ENCODE measurements at regions not wholly inside any gene's neighbourhood (a gene's known extent, or its start where the extent isn't known, plus 50 kb on each side); places are given as distances from the start of the nearest gene placed in this dataset.

- WGBS, 2 donors: 58 to 75% methylated on average over 1 of the region's 1 CpG
- Histone ChIP-seq H3K27me3 (no peaks in the 10 kb centered on the region), H3K4me3 (replicated peaks in 1 of 3) (no peak overlapping the region), H3K36me3 (no peaks in the 10 kb centered on the region), H3K4me1 (no peaks in the 10 kb centered on the region), H3K9me3 (no peaks in the 10 kb centered on the region), H3K27ac (no peak overlapping the region)
- intact Hi-C loops (cut with DNase I): no loop called here
- DNase-seq: no peak
- no peak for TF ChIP-seq CTCF (IDR thresholded peaks at IDR 0.05)
- TF ChIP-seq POLR2A (IDR thresholded peaks at IDR 0.05): no peak
These were observed 293.5 kb downstream of the PTPRU start for GRCh38 chr1:29529677-29530278.

- 27 to 74% methylated on average over 4 to 8 of the region's 8 CpGs for WGBS, 2 donors
- Histone ChIP-seq H3K4me3 (replicated peaks in 1 of 3) (no peak overlapping the region), H3K27ac (no peak overlapping the region), H3K36me3 (no peaks in the 10 kb centered on the region), H3K27me3 (no peaks in the 10 kb centered on the region), H3K4me1 (no peaks in the 10 kb centered on the region), H3K9me3 (no peaks in the 10 kb centered on the region)
- no peak for DNase-seq
- intact Hi-C loops (cut with DNase I): no loop called here
- TF ChIP-seq CTCF (IDR thresholded peaks at IDR 0.05) (no peak), POLR2A (IDR thresholded peaks at IDR 0.05) (no peak)
These were observed 291.1 kb downstream of the PTPRU start for GRCh38 chr1:29527314-29528004.

- Histone ChIP-seq H3K27me3 (no peaks in the 10 kb centered on the region), H3K4me1 (no peaks in the 10 kb centered on the region), H3K9me3 (no peaks in the 10 kb centered on the region), H3K36me3 (no peaks in the 10 kb centered on the region), H3K4me3 (replicated peaks in 1 of 3) (no peak overlapping the region), H3K27ac (no peak overlapping the region)
- WGBS, 2 donors: 83 to 90% methylated on average over 7 of the region's 7 CpGs
- intact Hi-C loops (cut with DNase I): no loop called here
- no peak for TF ChIP-seq POLR2A (IDR thresholded peaks at IDR 0.05)
- no peak for TF ChIP-seq CTCF (IDR thresholded peaks at IDR 0.05)
- no peak for DNase-seq
These were observed 289.6 kb downstream of the PTPRU start for GRCh38 chr1:29525941-29526340.

GRCh38 chr1:29524285-29525065 is 288.2 kb downstream of the PTPRU start:
- TF ChIP-seq POLR2A (IDR thresholded peaks at IDR 0.05) (no peak), CTCF (IDR thresholded peaks at IDR 0.05) (no peak)
- no peak for DNase-seq
- H3K27me3 ChIP-seq: no peaks in the 10 kb centered on the region

GRCh38 chr1:29523576-29523975 is 287.3 kb downstream of the PTPRU start:
- DNase-seq: no peak
- WGBS, 2 donors: 47 to 59% methylated on average over 10 of the region's 10 CpGs
- Histone ChIP-seq H3K4me3 (replicated peaks in 1 of 3) (no peak overlapping the region), H3K9me3 (no peaks in the 10 kb centered on the region), H3K27me3 (no peaks in the 10 kb centered on the region), H3K36me3 (no peaks in the 10 kb centered on the region), H3K27ac (no peak overlapping the region), H3K4me1 (no peaks in the 10 kb centered on the region)
- TF ChIP-seq POLR2A (IDR thresholded peaks at IDR 0.05) (no peak), CTCF (IDR thresholded peaks at IDR 0.05) (no peak)
- intact Hi-C loops (cut with DNase I): no loop called here

More at GRCh38 chr1:29524285-29525065, 288.2 kb downstream of the PTPRU start:
- Histone ChIP-seq H3K4me1 (no peaks in the 10 kb centered on the region), H3K36me3 (no peaks in the 10 kb centered on the region), H3K27ac (no peak overlapping the region), H3K9me3 (no peaks in the 10 kb centered on the region), H3K4me3 (replicated peaks in 1 of 3) (no peak overlapping the region)
- intact Hi-C loops (cut with DNase I): no loop called here
- 70 to 72% methylated on average over 17 to 23 of the region's 23 CpGs for WGBS, 2 donors

Data from thyroid gland (tissue), 4 donors.